GM12878 (cell line): ENCODE measurements at regions not wholly inside any gene's neighbourhood (a gene's known extent, or its start where the extent isn't known, plus 50 kb on each side); places are given as distances from the start of the nearest gene placed in this dataset.

ENCODE experiments used
- ATAC-seq: fragments of 200-7000 bp; cut with Tn5 transposase; 3 replicates; pipeline ENCODE4 v1.9.1; 2020; ENCODE audit warnings: mild to moderate bottlenecking, moderate library complexity
- BruUV-seq: library from RNA; stranded (reverse); fragments of 400-500 nt; replicated peaks from 2 replicates; lab custom pipeline; 2021; lab: Mats Ljungman, UMichigan
- CTCF ChIA-PET: fragments of 300-600 bp; sonication (Branson Sonifier 250); formaldehyde crosslinking; extraction: SDS; loops from one replicate; lab custom pipeline; 2021; ENCODE audit warnings: inconsistent platforms; lab: Yijun Ruan, JAX
- POLR2A ChIA-PET: fragments of 350-600 bp; formaldehyde crosslinking; extraction: SDS; loops from one replicate; lab custom pipeline; 2021; ENCODE audit warnings: inconsistent platforms; lab: Charles Lee
- RAD21 ChIA-PET: fragments of 300-600 bp; sonication (Branson Sonifier 250); formaldehyde crosslinking; loops from one replicate; lab custom pipeline; 2023; ENCODE audit warnings: antibody characterized with exemption; ENCODE audit not compliant: unreplicated experiment; lab: Charles Lee
- SMC1A ChIA-PET: fragments of 300-600 bp; sonication (Branson Sonifier 250); formaldehyde crosslinking; loops from one replicate; lab custom pipeline; 2023; ENCODE audit not compliant: unreplicated experiment, uncharacterized antibody; lab: Charles Lee
- DNase-seq: peaks from one replicate; pipeline ENCODE4 v3.0.0-alpha.2; 2011; ENCODE audit warnings: low read depth, low spot score
- FAIRE-seq: peaks from 3 replicates; lab custom pipeline; 2011; peaks lifted over from hg19 to GRCh38; lab: Jason Lieb, UNC
- H2AFZ ChIP-seq: 2 replicates; pipeline ENCODE4 v1.6.0; 2011; ENCODE audit warnings: low read depth, low read length, control low read depth; ENCODE audit not compliant: control insufficient read depth
- H3K27ac ChIP-seq: 2 replicates; pipeline ENCODE4 v1.5.1; 2011; ENCODE audit warnings: control low read depth; ENCODE audit not compliant: control insufficient read depth, insufficient read depth
- H3K27me3 ChIP-seq, 2 experiments: replicated peaks in 1 of 2; 2 replicates each; pipeline versions ENCODE4 v1.6.0 to v1.6.1; 2011; ENCODE audit warnings: low read length in 1 of 2; ENCODE audit not compliant: control insufficient read depth in 2 of 2, insufficient read depth in 2 of 2
- H3K36me3 ChIP-seq, 2 experiments: 2 replicates each; pipeline ENCODE4 v1.5.1; 2011; ENCODE audit warnings: low read length in 1 of 2; ENCODE audit not compliant: control insufficient read depth in 2 of 2, insufficient read depth in 2 of 2
- H3K4me1 ChIP-seq: 2 replicates; pipeline ENCODE4 v1.6.1; 2011; ENCODE audit warnings: mild to moderate bottlenecking, low read length, moderate library complexity, mixed read lengths; ENCODE audit not compliant: control insufficient read depth, insufficient read depth
- H3K4me2 ChIP-seq: 2 replicates; pipeline ENCODE4 v1.6.0; 2011; ENCODE audit warnings: control low read depth; ENCODE audit not compliant: control insufficient read depth, insufficient read depth
- H3K4me3 ChIP-seq: fragments of 200-600 bp; sonication (generic); 2 replicates; pipeline ENCODE4 v1.5.1; 2016
- H3K79me2 ChIP-seq: 2 replicates; pipeline ENCODE4 v1.6.0; 2011; ENCODE audit warnings: low read length; ENCODE audit not compliant: control insufficient read depth, insufficient read depth
- H3K9ac ChIP-seq: 2 replicates; pipeline ENCODE4 v1.8.0; 2011; ENCODE audit warnings: low read length, control low read depth, mixed read lengths; ENCODE audit not compliant: control insufficient read depth, insufficient read depth
- H3K9me3 ChIP-seq: replicated peaks from 3 replicates; pipeline ENCODE4 v1.5.1; 2011; ENCODE audit warnings: mild to moderate bottlenecking, low read length; ENCODE audit not compliant: control insufficient read depth, insufficient read depth
- H4K20me1 ChIP-seq: 2 replicates; pipeline ENCODE4 v1.6.0; 2011; ENCODE audit not compliant: control insufficient read depth, insufficient read depth
- CBX5 ChIP-seq: sonication (generic); IDR thresholded peaks from 2 replicates; pipeline ENCODE4 v1.6.1; 2016; ENCODE audit warnings: low read depth, moderate library complexity, mild to moderate bottlenecking, inconsistent platforms
- CEBPB ChIP-seq, 2 experiments: fragments of 150-350 bp in 1 of 2; IDR thresholded peaks; 2 replicates each; pipeline ENCODE4 v1.6.1; 2012 to 2014; ENCODE audit warnings: low read depth in 2 of 2, low read length in 2 of 2, borderline replicate concordance in 1 of 2, inconsistent platforms in 1 of 2
- CTCF ChIP-seq, 3 experiments: IDR thresholded peaks in 2 of 3; conservative IDR thresholded peaks in 1 of 3; 2 replicates each; pipeline ENCODE4 v1.5.1; 2011; ENCODE audit warnings: low read depth in 3 of 3, low read length in 3 of 3, mild to moderate bottlenecking in 3 of 3, control low read depth in 2 of 3, moderate library complexity in 2 of 3, inconsistent platforms in 1 of 3, mixed read lengths in 1 of 3; ENCODE audit not compliant: control insufficient read depth in 2 of 3, insufficient read depth in 1 of 3; ENCODE audit errors: extremely low read depth in 1 of 3
- E2F4 ChIP-seq: IDR thresholded peaks from 2 replicates; pipeline ENCODE4 v1.6.1; 2012; ENCODE audit warnings: low read depth, low read length, improper control_type of control experiment
- EED ChIP-seq: sonication (generic); IDR thresholded peaks from 2 replicates; pipeline ENCODE4 v1.6.1; 2016; ENCODE audit warnings: antibody characterized with exemption, low read depth
- IRF3 ChIP-seq: fragments of 450-650 bp; IDR thresholded peaks from 2 replicates; pipeline ENCODE4 v1.6.1; 2014; ENCODE audit warnings: mild to moderate bottlenecking
- MAX ChIP-seq: IDR thresholded peaks from 2 replicates; pipeline ENCODE4 v1.6.1; 2012; ENCODE audit warnings: low read depth, low read length, improper control_type of control experiment
- MLLT1 ChIP-seq: fragments of 450-650 bp; IDR thresholded peaks from 2 replicates; pipeline ENCODE4 v1.6.1; 2016; ENCODE audit warnings: mild to moderate bottlenecking
- NFIC ChIP-seq: IDR thresholded peaks from 2 replicates; pipeline ENCODE4 v1.6.1; 2012; ENCODE audit warnings: low read depth, mild to moderate bottlenecking, inconsistent platforms, low read length, moderate library complexity
- NR2F1 ChIP-seq: fragments of 450-650 bp; conservative IDR thresholded peaks from 2 replicates; pipeline ENCODE4 v1.6.1; 2017; ENCODE audit warnings: mild to moderate bottlenecking
- POLR2A ChIP-seq: IDR thresholded peaks from 2 replicates; pipeline ENCODE4 v1.6.1; 2011; ENCODE audit warnings: low read depth, mild to moderate bottlenecking, low read length
- TARDBP ChIP-seq: IDR thresholded peaks from 2 replicates; pipeline ENCODE4 v1.6.1; 2016; ENCODE audit warnings: borderline replicate concordance
- USF1 ChIP-seq: IDR thresholded peaks from 2 replicates; pipeline ENCODE4 v1.6.1; 2011; ENCODE audit warnings: borderline replicate concordance, low read depth, mild to moderate bottlenecking, moderate library complexity, mixed read lengths, low read length; ENCODE audit not compliant: insufficient read depth; ENCODE audit errors: extremely low read length
- ZBTB11 ChIP-seq: fragments of 450-650 bp; formaldehyde crosslinking; IDR thresholded peaks from 2 replicates; pipeline ENCODE4 v1.5.0; 2022; ENCODE audit warnings: mild to moderate bottlenecking, missing genetic modification characterization
- ZNF384 ChIP-seq: IDR thresholded peaks from 2 replicates; pipeline ENCODE4 v1.6.1; 2012; ENCODE audit warnings: low read depth, mild to moderate bottlenecking, low read length, improper control_type of control experiment, borderline replicate concordance
- WGBS: methylation state at CpG from one replicate; pipeline ENCODE4 v1.1.6; 2016; ENCODE audit warnings: low lambda C conversion rate; ENCODE audit not compliant: insufficient replicate concordance, insufficient coverage; ENCODE audit errors: missing lambda C conversion rate; 5-methylcytosine and 5-hydroxymethylcytosine counted together
- in situ Hi-C: fragments of 300-500 bp; cut with MboI; formaldehyde crosslinking; loops from 9 replicates; pipeline ENCODE4 v1.14.3; 2018; ENCODE audit warnings: mixed read lengths
- intact Hi-C: fragments of 100-400 bp; cut with micrococcal nuclease; formaldehyde crosslinking; loops from one replicate; pipeline ENCODE4 v1.14.2; 2022; ENCODE audit not compliant: unreplicated experiment

- no peak for FAIRE-seq
- H3K4me3 ChIP-seq = no peak overlapping the region
- 0% methylated on average over 1 of the region's 1 CpG for WGBS
- no TSS peak for BruUV-seq
- H4K20me1 ChIP-seq = no peaks in the 10 kb centered on the region
- ChIA-PET RAD21 (no interaction called here), POLR2A (no interaction called here), SMC1A (no interaction called here), CTCF (no interaction called here)
- no peaks in the 10 kb centered on the region for H3K4me1 ChIP-seq
- TF ChIP-seq CTCF (IDR thresholded peaks at IDR 0.05 in 2 of 3, conservative IDR thresholded peaks at IDR 0.05 in 1 of 3; ENCODE audit: control insufficient read depth in 2 of 3, extremely low read depth in 1 of 3, insufficient read depth in 1 of 3, low read depth in 3 of 3, low read length in 3 of 3) (no peak), EED (no peak), TARDBP (no peak), NR2F1 (no peak), CEBPB (IDR thresholded peaks at IDR 0.05; ENCODE audit: borderline replicate concordance in 1 of 2, low read depth in 2 of 2, low read length in 2 of 2) (no peak), MLLT1 (no peak), E2F4 (no peak), CBX5 (no peak), NFIC (no peak), MAX (no peak), POLR2A (no peak), ZBTB11 (CRISPR knock-in tag) (no peak), USF1 (no peak), IRF3 (no peak), ZNF384 (no peak)
- H3K4me2 ChIP-seq = no peak overlapping the region
- intact Hi-C loops (no loop called here), in situ Hi-C loops (no loop called here)
- no peak overlapping the region for H2AFZ ChIP-seq
- no peaks in the 10 kb centered on the region for H3K79me2 ChIP-seq
- no peaks in the 10 kb centered on the region for H3K27me3 ChIP-seq
- H3K9me3 ChIP-seq = no peaks in the 10 kb centered on the region
- no peak overlapping the region for H3K9ac ChIP-seq
- no peak for ATAC-seq
- no peaks in the 10 kb centered on the region for H3K36me3 ChIP-seq
- DNase-seq = no peak
- H3K27ac ChIP-seq = no peak overlapping the region
Observed at GRCh38 chr11:122434786-122435185, 220.7 kb upstream of the UBASH3B start.
